ENCODE measurements at regions not wholly inside any gene's neighbourhood (a gene's known extent, or its start where the extent isn't known, plus 50 kb on each side); places are given as distances from the start of the nearest gene placed in this dataset.

DNA sequence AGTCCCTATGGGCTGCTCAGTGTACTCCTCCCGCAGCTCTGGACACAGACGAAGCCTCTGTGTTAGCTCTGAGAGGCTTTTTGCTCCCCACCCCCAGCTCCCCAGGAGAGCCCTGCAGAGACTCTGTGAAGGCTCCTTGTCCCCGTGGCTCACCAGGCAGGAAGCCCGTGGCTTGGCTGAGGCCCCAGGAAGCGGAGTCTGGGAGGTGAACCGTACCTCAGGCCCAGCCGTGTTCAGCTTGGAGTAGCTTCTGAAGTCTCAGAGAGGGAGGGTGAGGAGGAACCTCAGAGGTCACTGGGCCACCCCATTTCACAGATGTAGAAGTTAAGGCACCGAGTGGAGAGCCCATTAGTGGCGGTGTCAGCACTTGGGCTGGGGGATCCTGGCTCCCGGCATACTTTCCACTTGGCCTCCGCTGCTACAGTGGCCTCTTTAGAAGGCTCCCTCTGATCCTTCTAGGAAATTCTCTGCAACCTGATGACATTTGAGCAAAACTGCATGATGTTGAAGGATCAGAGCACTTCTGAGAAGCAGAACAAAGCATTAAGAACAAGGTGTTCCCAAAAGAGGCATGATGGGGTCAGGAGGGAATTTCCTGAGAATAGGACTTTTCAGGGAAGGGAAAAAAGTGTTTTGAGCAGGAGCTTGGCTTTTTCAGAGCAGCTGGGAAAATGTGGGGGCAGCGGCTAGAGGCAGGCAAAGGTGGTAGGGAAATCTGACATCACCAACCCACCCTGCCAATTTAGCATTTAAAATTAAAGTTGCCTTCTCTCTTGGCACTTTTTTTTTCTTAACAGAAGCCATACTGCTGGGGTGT is 79.1 kb downstream of the MCFD2 start:
- H3K36me3 Mint-ChIP-seq (ENCODE audit: low read depth), result no peaks in the 10 kb centered on the region
- TF ChIP-seq, protein P1, sequence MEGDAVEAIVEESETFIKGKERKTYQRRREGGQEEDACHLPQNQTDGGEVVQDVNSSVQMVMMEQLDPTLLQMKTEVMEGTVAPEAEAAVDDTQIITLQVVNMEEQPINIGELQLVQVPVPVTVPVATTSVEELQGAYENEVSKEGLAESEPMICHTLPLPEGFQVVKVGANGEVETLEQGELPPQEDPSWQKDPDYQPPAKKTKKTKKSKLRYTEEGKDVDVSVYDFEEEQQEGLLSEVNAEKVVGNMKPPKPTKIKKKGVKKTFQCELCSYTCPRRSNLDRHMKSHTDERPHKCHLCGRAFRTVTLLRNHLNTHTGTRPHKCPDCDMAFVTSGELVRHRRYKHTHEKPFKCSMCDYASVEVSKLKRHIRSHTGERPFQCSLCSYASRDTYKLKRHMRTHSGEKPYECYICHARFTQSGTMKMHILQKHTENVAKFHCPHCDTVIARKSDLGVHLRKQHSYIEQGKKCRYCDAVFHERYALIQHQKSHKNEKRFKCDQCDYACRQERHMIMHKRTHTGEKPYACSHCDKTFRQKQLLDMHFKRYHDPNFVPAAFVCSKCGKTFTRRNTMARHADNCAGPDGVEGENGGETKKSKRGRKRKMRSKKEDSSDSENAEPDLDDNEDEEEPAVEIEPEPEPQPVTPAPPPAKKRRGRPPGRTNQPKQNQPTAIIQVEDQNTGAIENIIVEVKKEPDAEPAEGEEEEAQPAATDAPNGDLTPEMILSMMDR (IDR thresholded peaks at IDR 0.05), result no peak
- H3K27ac Mint-ChIP-seq, result no peak overlapping the region
- H3K9me3 Mint-ChIP-seq, result no peaks in the 10 kb centered on the region
- peaks cover 9% of the 10 kb centered on the region for H3K27me3 Mint-ChIP-seq (ENCODE audit: low read depth, poor library complexity)
- H3K4me3 Mint-ChIP-seq, result no peak overlapping the region
- no peak for DNase-seq
- no peaks in the 10 kb centered on the region for H3K4me1 Mint-ChIP-seq

DNA sequence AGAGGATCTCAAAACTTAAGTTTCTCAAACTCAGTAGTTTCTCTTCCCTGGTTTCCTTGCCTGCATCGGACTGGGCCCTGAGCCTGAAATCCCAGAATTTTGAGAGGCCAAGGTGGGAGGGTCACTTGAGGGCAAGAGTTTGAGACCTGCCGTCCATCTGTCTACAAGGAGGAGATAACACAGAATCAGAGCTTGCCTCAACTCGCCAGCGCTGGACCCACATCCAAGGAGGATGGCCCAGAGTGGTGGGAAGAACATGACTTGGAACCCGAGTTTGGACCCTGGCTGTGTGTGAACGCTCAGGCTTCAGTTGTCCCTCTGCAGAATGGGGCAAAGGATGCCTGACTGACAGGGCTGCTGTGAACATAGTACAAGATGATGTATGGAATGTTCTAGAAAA is 80.1 kb downstream of the MCFD2 start:
- Mint-ChIP-seq H3K27ac (no peak overlapping the region), H3K4me1 (no peaks in the 10 kb centered on the region), H3K27me3 (ENCODE audit: low read depth, poor library complexity) (peaks cover 7% of the 10 kb centered on the region), H3K9me3 (peaks cover 2% of the 10 kb centered on the region), H3K36me3 (ENCODE audit: low read depth) (no peaks in the 10 kb centered on the region), H3K4me3 (no peak overlapping the region)
- no peak for DNase-seq
- TF ChIP-seq, protein P1 (IDR thresholded peaks at IDR 0.05), result no peak

DNA sequence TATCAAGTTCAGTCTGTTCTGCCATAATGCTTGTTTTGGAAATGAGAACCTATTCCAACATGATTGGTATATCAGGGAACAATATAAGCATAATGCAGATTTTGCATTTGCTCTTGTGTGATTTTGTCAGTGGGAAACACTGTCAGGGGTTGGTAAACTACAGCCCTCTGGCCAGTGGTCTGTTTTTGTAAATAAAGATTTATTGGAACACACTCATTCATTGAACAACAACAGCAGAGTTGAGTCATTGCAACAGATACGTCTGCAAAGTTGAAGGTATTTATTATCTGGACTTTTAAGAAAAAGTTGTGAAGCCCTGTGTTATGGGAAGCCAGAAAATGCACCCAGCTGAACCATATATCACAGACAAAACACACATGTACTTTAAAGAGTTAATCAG is 83.1 kb downstream of the MCFD2 start:
- no peaks in the 10 kb centered on the region for H3K36me3 Mint-ChIP-seq (ENCODE audit: low read depth)
- peaks cover 4% of the 10 kb centered on the region for H3K9me3 Mint-ChIP-seq
- peaks cover 8% of the 10 kb centered on the region for H3K27me3 Mint-ChIP-seq (ENCODE audit: low read depth, poor library complexity)
- H3K4me3 Mint-ChIP-seq, result no peak overlapping the region
- TF ChIP-seq, protein P1 (IDR thresholded peaks at IDR 0.05), result no peak
- no peak overlapping the region for H3K27ac Mint-ChIP-seq
- DNase-seq, result no peak
- H3K4me1 Mint-ChIP-seq, result no peaks in the 10 kb centered on the region

DNA sequence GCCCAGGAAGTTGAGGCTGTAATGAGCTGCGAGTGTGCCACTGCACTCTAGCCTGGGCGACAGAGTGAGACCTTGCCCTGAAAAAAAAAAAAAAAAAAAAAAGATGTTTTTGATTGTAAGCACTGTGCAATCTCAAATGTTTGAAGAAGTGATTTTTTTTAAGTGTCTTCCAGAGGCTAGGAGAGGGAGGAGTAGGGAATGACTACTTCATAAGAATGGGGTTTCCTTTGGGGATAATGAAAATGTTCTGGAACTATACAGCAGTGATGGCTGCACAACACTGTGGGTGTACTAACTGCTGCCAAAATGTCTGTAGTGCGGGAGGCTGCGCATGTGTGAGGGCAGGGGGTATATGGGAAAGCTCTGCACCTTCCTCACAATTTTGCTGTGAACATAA is 83.7 kb downstream of the MCFD2 start:
- no peaks in the 10 kb centered on the region for H3K4me1 Mint-ChIP-seq
- no peaks in the 10 kb centered on the region for H3K36me3 Mint-ChIP-seq (ENCODE audit: low read depth)
- TF ChIP-seq, protein P1 (IDR thresholded peaks at IDR 0.05), result no peak
- peaks cover 8% of the 10 kb centered on the region for H3K27me3 Mint-ChIP-seq (ENCODE audit: low read depth, poor library complexity)
- peaks cover 4% of the 10 kb centered on the region for H3K9me3 Mint-ChIP-seq
- DNase-seq, result no peak
- no peak overlapping the region for H3K4me3 Mint-ChIP-seq
- H3K27ac Mint-ChIP-seq, result no peak overlapping the region

DNA sequence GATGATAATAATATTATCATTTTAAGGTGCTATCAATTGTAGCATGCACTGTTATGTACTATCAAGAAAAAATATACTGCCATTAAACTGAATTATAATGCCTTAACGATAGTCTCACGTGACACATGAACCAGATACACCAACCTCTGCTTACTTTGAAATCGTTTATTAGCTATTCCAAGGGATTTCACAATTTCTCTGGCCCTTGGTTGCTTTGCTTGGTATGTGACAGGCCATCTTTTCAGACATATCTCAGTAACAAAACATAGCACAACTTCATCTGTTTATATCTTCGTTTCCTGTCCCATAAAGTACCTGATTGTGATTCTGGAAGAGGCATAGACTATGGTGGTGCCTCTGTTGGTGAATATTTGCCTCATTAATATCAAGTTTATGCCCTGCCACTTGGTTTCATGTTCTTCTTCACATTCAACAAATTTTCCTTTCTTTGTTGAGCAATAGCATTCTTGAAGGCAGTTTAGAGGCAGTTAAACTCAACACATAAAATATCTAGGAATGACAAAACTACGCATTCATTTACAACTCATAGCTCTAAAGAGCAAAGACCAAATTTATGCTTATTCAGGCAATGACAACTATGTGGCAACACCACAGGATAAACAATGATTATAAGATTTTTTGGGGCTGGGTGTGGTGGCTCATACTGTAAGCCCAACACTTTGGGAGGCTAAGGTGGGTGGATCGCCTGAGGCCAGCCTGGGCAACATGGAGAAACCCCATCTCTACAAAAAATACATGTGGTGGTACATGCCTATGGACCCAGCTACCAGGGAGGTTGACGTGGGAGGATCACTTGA is 84.3 kb downstream of the MCFD2 start:
- TF ChIP-seq, protein P1 (IDR thresholded peaks at IDR 0.05), result no peak
- Mint-ChIP-seq H3K4me3 (no peak overlapping the region), H3K4me1 (no peaks in the 10 kb centered on the region), H3K27me3 (ENCODE audit: low read depth, poor library complexity) (peaks cover 8% of the 10 kb centered on the region), H3K27ac (no peak overlapping the region), H3K36me3 (ENCODE audit: low read depth) (no peaks in the 10 kb centered on the region), H3K9me3 (peaks cover 4% of the 10 kb centered on the region)
- DNase-seq, result no peak
